Stimulated activated CD4-positive, alpha-beta T cell treated with anti-CD3 and anti-CD28 coated beads, Interleukin-1b, Interleukin-23, amount 100 ng/mL, for 1 hour (primary cell): ENCODE measurements at regions not wholly inside any gene's neighbourhood (a gene's known extent, or its start where the extent isn't known, plus 50 kb on each side); places are given as distances from the start of the nearest gene placed in this dataset.
"Not testable (repeated sequence)": the region's sequence is repeated elsewhere in the genome, so short reads cannot be mapped to it uniquely, and the experiment has no call there.

Source experiments
- DNase-seq, 2 donors: peaks; one replicate each; pipeline ENCODE4 v3.0.0-alpha.2; 2020; ENCODE audit warnings: low read depth in 2 of 2

GRCh38 chr10:8768341-8768740 is 713.9 kb downstream of the GATA3 start:
- DNase-seq, result no peak

- no peak for DNase-seq
These were observed 714.4 kb downstream of the GATA3 start for GRCh38 chr10:8768852-8769251.

GRCh38 chr10:8776926-8777622 is 722.6 kb downstream of the GATA3 start:
- DNase-seq, result no peak

GRCh38 chr10:8778713-8779112 is 724.2 kb downstream of the GATA3 start:
- no peak for DNase-seq

GRCh38 chr10:8787649-8788048 is 733.2 kb downstream of the GATA3 start:
- no peak for DNase-seq

- DNase-seq, result no peak
These were observed 735.9 kb downstream of the GATA3 start for GRCh38 chr10:8790390-8790789.

GRCh38 chr10:8794860-8795259 is 740.4 kb downstream of the GATA3 start:
- DNase-seq, result no peak

- no peak for DNase-seq
These were observed 745.9 kb downstream of the GATA3 start for GRCh38 chr10:8800426-8800825.

- no peak for DNase-seq
These were observed 749.5 kb downstream of the GATA3 start for GRCh38 chr10:8803992-8804391.

- DNase-seq, result no peak
These were observed 756.2 kb downstream of the GATA3 start for GRCh38 chr10:8810677-8811076.

- DNase-seq, result no peak
These were observed 756.7 kb downstream of the GATA3 start for GRCh38 chr10:8811201-8811600.

- no peak for DNase-seq
These were observed 761.5 kb downstream of the GATA3 start for GRCh38 chr10:8815969-8816368.

- no peak for DNase-seq
These were observed 762.8 kb downstream of the GATA3 start for GRCh38 chr10:8817299-8817698.

- no peak for DNase-seq
These were observed 771.1 kb downstream of the GATA3 start for GRCh38 chr10:8825611-8826010.

GRCh38 chr10:8829592-8829991 is 775.1 kb downstream of the GATA3 start:
- no peak for DNase-seq

- DNase-seq, result no peak
These were observed 775.6 kb downstream of the GATA3 start for GRCh38 chr10:8830048-8830447.

- DNase-seq, result no peak
These were observed 776.4 kb downstream of the GATA3 start for GRCh38 chr10:8830876-8831275.

- no peak for DNase-seq
These were observed 781.1 kb downstream of the GATA3 start for GRCh38 chr10:8835453-8836167.

- no peak for DNase-seq
These were observed 785.9 kb downstream of the GATA3 start for GRCh38 chr10:8840356-8840755.

- DNase-seq, result no peak
These were observed 789.7 kb downstream of the GATA3 start for GRCh38 chr10:8844141-8844540.

- DNase-seq, result no peak
These were observed 798.1 kb downstream of the GATA3 start for GRCh38 chr10:8852546-8852945.

GRCh38 chr10:8853048-8853447 is 798.6 kb downstream of the GATA3 start:
- no peak for DNase-seq

GRCh38 chr10:8868924-8869323 is 814.4 kb downstream of the GATA3 start:
- not testable (repeated sequence) for DNase-seq

- DNase-seq, result no peak
These were observed 818.8 kb downstream of the GATA3 start for GRCh38 chr10:8873310-8873709.
